Fibroblast of lung (primary cell): ENCODE measurements at regions not wholly inside any gene's neighbourhood (a gene's known extent, or its start where the extent isn't known, plus 50 kb on each side); places are given as distances from the start of the nearest gene placed in this dataset.

Source experiments
- DNase-seq, 2 donors: peaks; one replicate each; pipeline versions ENCODE4 v3.0.0 to v3.0.0-alpha.2; 2010; ENCODE audit warnings: low read depth in 2 of 2
- H2AFZ ChIP-seq: 2 replicates; pipeline ENCODE4 v1.5.1; 2012; ENCODE audit warnings: low read length, control low read depth, inconsistent platforms
- H3K27ac ChIP-seq: 2 replicates; pipeline ENCODE4 v1.5.1; 2011; ENCODE audit warnings: low read length, control low read depth; ENCODE audit not compliant: insufficient read depth
- H3K27me3 ChIP-seq: 2 replicates; pipeline ENCODE4 v1.5.1; 2011; ENCODE audit warnings: mild to moderate bottlenecking, low read length; ENCODE audit not compliant: control insufficient read depth, insufficient read depth
- H3K36me3 ChIP-seq: 2 replicates; pipeline ENCODE4 v1.5.1; 2011; ENCODE audit warnings: low read length; ENCODE audit not compliant: control insufficient read depth, insufficient read depth
- H3K4me1 ChIP-seq: 2 replicates; pipeline ENCODE4 v1.5.1; 2011; ENCODE audit warnings: low read length; ENCODE audit not compliant: control insufficient read depth, insufficient read depth; ENCODE audit errors: extremely low read depth
- H3K4me2 ChIP-seq: 2 replicates; pipeline ENCODE4 v1.5.1; 2011; ENCODE audit warnings: low read length, control low read depth; ENCODE audit not compliant: insufficient read depth; ENCODE audit errors: extremely low read depth
- H3K4me3 ChIP-seq, 4 experiments: fragments of 200-600 bp in 1 of 4; sonication (generic) in 1 of 4; replicated peaks in 1 of 4; 2 replicates each; pipeline ENCODE4 v1.5.1; 2011 to 2016; ENCODE audit warnings: low read length in 4 of 4, low read depth in 3 of 4, mild to moderate bottlenecking in 3 of 4, control low read depth in 2 of 4, inconsistent platforms in 1 of 4, mixed read lengths in 1 of 4; ENCODE audit not compliant: insufficient read depth in 1 of 4; ENCODE audit errors: control extremely low read depth in 1 of 4
- H3K79me2 ChIP-seq: 2 replicates; pipeline ENCODE4 v1.5.1; 2012; ENCODE audit warnings: mild to moderate bottlenecking, low read length, inconsistent platforms; ENCODE audit not compliant: control insufficient read depth, insufficient read depth
- H3K9ac ChIP-seq: 2 replicates; pipeline ENCODE4 v1.5.1; 2011; ENCODE audit warnings: mild to moderate bottlenecking, low read length, control low read depth; ENCODE audit not compliant: insufficient read depth
- H3K9me3 ChIP-seq: 2 replicates; pipeline ENCODE4 v1.5.1; 2012; ENCODE audit warnings: low read depth, low read length; ENCODE audit not compliant: control insufficient read depth, insufficient read depth
- H4K20me1 ChIP-seq: 2 replicates; pipeline ENCODE4 v1.5.1; 2011; ENCODE audit warnings: low read length; ENCODE audit not compliant: control insufficient read depth, insufficient read depth; ENCODE audit errors: extremely low read depth
- EZH2 ChIP-seq: IDR thresholded peaks from 2 replicates; pipeline ENCODE4 v1.5.1; 2012; ENCODE audit warnings: low read length, control low read depth, mild to moderate bottlenecking; ENCODE audit errors: missing control alignments
- TF ChIP-seq, protein P1 (sequence below), 2 donors: IDR thresholded peaks in 1 of 2; conservative IDR thresholded peaks in 1 of 2; 1 replicate in 1 of 2; 2 replicates in 1 of 2; pipeline ENCODE4 v1.5.1; 2011 to 2012; ENCODE audit warnings: low read length in 2 of 2, control low read depth in 1 of 2, inconsistent platforms in 1 of 2, low read depth in 1 of 2, mild to moderate bottlenecking in 1 of 2

DNA sequence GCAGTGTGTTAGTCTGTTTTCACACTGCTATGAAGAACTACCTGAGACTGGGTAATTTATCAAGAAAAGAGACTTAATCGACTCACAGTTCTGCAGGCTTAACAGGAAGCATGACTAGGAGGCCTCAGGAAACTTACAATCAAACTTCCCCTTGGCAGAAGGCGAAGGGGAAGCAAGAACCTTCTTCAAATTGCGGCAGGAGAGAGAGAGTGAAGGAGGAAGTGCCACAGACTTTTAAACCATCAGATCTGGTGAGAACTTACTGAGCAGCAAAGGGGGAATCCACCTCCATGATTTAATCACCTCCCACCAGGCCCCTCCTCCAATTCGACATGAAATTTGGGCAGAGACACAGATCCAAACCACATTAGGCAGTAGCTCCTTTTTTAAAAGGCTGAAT is 59.2 kb upstream of the LEF1 start:
- no peaks in the 10 kb centered on the region for H3K9me3 ChIP-seq
- no peak overlapping the region for H3K4me2 ChIP-seq
- H3K36me3 ChIP-seq = no peaks in the 10 kb centered on the region
- no peak overlapping the region for H2AFZ ChIP-seq
- H3K4me1 ChIP-seq = no peaks in the 10 kb centered on the region
- no peak overlapping the region for H3K9ac ChIP-seq
- DNase-seq = no peak
- H3K27me3 ChIP-seq = no peaks in the 10 kb centered on the region
- no peaks in the 10 kb centered on the region for H3K79me2 ChIP-seq
- no peaks in the 10 kb centered on the region for H4K20me1 ChIP-seq
- H3K27ac ChIP-seq = no peak overlapping the region
- TF ChIP-seq, protein P1, sequence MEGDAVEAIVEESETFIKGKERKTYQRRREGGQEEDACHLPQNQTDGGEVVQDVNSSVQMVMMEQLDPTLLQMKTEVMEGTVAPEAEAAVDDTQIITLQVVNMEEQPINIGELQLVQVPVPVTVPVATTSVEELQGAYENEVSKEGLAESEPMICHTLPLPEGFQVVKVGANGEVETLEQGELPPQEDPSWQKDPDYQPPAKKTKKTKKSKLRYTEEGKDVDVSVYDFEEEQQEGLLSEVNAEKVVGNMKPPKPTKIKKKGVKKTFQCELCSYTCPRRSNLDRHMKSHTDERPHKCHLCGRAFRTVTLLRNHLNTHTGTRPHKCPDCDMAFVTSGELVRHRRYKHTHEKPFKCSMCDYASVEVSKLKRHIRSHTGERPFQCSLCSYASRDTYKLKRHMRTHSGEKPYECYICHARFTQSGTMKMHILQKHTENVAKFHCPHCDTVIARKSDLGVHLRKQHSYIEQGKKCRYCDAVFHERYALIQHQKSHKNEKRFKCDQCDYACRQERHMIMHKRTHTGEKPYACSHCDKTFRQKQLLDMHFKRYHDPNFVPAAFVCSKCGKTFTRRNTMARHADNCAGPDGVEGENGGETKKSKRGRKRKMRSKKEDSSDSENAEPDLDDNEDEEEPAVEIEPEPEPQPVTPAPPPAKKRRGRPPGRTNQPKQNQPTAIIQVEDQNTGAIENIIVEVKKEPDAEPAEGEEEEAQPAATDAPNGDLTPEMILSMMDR (conservative IDR thresholded peaks at IDR 0.05 in 1 of 2, IDR thresholded peaks at IDR 0.05 in 1 of 2; ENCODE audit: low read depth in 1 of 2, low read length in 2 of 2) = no peak
- TF ChIP-seq EZH2 = no peak
- no peak overlapping the region for H3K4me3 ChIP-seq

DNA sequence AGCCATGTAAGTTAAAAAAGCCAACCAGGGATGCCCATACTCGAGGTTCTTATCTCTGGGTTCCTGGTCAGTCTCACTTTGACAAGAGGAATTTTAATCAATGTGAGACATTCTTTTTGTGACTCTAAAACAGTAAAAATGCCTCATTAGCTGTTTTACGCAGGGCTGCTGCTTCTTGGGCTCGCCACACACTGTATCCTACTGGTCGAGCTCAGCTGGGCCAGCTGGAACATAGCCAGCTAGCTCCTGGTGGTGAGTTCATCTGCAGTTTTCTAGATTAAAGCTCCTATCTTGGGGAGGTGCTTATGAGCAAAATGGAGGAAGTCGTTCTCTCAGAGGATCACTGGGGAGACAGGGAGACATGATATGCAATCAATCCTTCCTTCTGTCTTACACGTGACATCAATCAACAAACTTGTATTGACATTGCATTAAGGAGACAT is 55.9 kb upstream of the LEF1 start:
- peak; percentile 42 to 68 for DNase-seq
- Histone ChIP-seq H3K27ac (no peak overlapping the region), H3K4me3 (no peak overlapping the region), H3K9me3 (no peaks in the 10 kb centered on the region), H3K4me2 (no peak overlapping the region), H3K36me3 (no peaks in the 10 kb centered on the region), H3K79me2 (no peaks in the 10 kb centered on the region), H3K27me3 (no peaks in the 10 kb centered on the region), H2AFZ (no peak overlapping the region), H4K20me1 (no peaks in the 10 kb centered on the region), H3K9ac (no peak overlapping the region), H3K4me1 (no peaks in the 10 kb centered on the region)
- TF ChIP-seq EZH2 = no peak
- TF ChIP-seq, protein P1 (conservative IDR thresholded peaks at IDR 0.05 in 1 of 2, IDR thresholded peaks at IDR 0.05 in 1 of 2; ENCODE audit: low read depth in 1 of 2, low read length in 2 of 2) = no peak

DNA sequence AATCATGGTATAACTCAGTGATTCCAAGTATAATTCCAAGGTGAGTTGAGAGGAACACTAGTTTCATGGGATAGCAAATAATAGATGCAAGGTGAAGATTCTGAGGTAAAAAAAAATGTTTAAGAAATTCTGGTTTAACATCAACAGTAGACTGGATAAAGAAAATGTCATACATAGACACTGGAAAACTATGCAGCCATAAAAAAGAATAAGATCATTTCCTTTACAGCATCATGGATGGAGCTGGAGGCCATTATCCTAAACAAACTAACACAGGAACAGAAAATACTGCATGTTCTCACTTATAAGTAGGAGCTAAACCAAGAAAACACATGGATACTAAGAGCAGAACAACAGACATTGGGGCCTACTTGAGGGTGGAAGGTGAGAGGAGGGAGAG is 54.6 kb upstream of the LEF1 start:
- Histone ChIP-seq H3K9me3 (no peaks in the 10 kb centered on the region), H3K27ac (no peak overlapping the region), H3K4me3 (no peak overlapping the region), H3K27me3 (no peaks in the 10 kb centered on the region), H4K20me1 (no peaks in the 10 kb centered on the region), H3K36me3 (no peaks in the 10 kb centered on the region), H3K9ac (no peak overlapping the region), H3K4me1 (no peaks in the 10 kb centered on the region), H2AFZ (no peak overlapping the region), H3K79me2 (no peaks in the 10 kb centered on the region), H3K4me2 (no peak overlapping the region)
- DNase-seq = no peak
- no peak for TF ChIP-seq EZH2
- TF ChIP-seq, protein P1 (conservative IDR thresholded peaks at IDR 0.05 in 1 of 2, IDR thresholded peaks at IDR 0.05 in 1 of 2; ENCODE audit: low read depth in 1 of 2, low read length in 2 of 2) = no peak
